Uterus (tissue), 3 donors: ENCODE measurements at regions not wholly inside any gene's neighbourhood (a gene's known extent, or its start where the extent isn't known, plus 50 kb on each side); places are given as distances from the start of the nearest gene placed in this dataset.
"Not testable (repeated sequence)": the region's sequence is repeated elsewhere in the genome, so short reads cannot be mapped to it uniquely, and the experiment has no call there.

Experiments used
- DNase-seq, 2 donors: peaks; one replicate each; pipeline ENCODE4 v3.0.0-alpha.2; 2019 to 2020
- H3K27ac ChIP-seq, 2 donors: fragments of 200-600 bp; sonication (generic); 1 replicate in 1 of 2; 2 replicates in 1 of 2; pipeline ENCODE4 v1.5.1; 2016 to 2018
- H3K27me3 ChIP-seq, 2 donors: fragments of 200-600 bp; sonication (generic); one replicate each; pipeline ENCODE4 v1.5.1; 2018 to 2019; ENCODE audit warnings: control low read depth in 1 of 2
- H3K36me3 ChIP-seq, 2 donors: fragments of 200-600 bp; sonication (generic); one replicate each; pipeline ENCODE4 v1.5.1; 2019; ENCODE audit warnings: control low read depth in 1 of 2
- H3K4me1 ChIP-seq, 2 donors: fragments of 200-600 bp; sonication (generic); one replicate each; pipeline ENCODE4 v1.5.1; 2018 to 2019; ENCODE audit warnings: control low read depth in 1 of 2
- H3K4me3 ChIP-seq, 2 donors: fragments of 200-600 bp; sonication (generic); 1 replicate in 1 of 2; 2 replicates in 1 of 2; pipeline ENCODE4 v1.5.1; 2018 to 2019; ENCODE audit warnings: mild to moderate bottlenecking in 1 of 2
- H3K9me3 ChIP-seq, 2 donors: fragments of 200-600 bp; sonication (generic); one replicate each; pipeline ENCODE4 v1.5.1; 2019; ENCODE audit warnings: control low read depth in 1 of 2
- CTCF ChIP-seq, 4 experiments: fragments of 200-600 bp in 2 of 4; fragments of 450-650 bp in 2 of 4; sonication (generic) in 2 of 4; IDR thresholded peaks; one replicate each; pipeline ENCODE4 v1.5.1; 2016 to 2019; ENCODE audit warnings: antibody characterized with exemption in 4 of 4, mild to moderate bottlenecking in 2 of 4, moderate library complexity in 1 of 4
- POLR2A ChIP-seq, 2 donors: fragments of 450-650 bp; IDR thresholded peaks; one replicate each; pipeline ENCODE4 v1.6.1; 2016; ENCODE audit warnings: antibody characterized with exemption in 2 of 2, mild to moderate bottlenecking in 1 of 2, moderate library complexity in 1 of 2
- intact Hi-C: fragments of 100-400 bp; cut with DNase I; formaldehyde crosslinking; loops from one replicate; pipeline ENCODE4 v1.15.1; 2023; ENCODE audit warnings: low total_unique reads
- donor health status: DM: yes; HTN: yes; CAD: no.

DNA sequence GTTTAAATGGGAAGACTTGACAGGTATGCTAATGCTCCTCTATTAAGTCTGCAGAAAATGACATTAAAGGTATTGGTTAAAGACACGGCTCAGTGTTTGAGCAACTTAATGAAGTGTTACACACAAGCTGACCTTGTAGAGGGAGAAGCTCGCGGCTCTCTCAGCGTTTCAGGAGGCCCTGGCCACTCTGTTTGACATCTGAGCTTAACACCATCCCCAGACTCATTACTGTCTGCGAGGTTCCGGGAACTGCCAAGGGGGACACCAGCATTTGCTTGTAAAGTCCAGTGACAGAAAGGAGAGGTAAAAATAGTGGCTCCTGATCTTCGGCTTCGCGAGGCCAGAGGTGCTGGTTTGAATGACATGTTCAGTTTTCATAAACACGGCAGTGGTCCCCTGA lies 540.7 kb upstream of the CADM1 start:
- no peaks in the 10 kb centered on the region for H3K27me3 ChIP-seq
- no peak overlapping the region for H3K27ac ChIP-seq
- intact Hi-C loops = no loop called here
- H3K9me3 ChIP-seq = no peaks in the 10 kb centered on the region
- no peak for DNase-seq
- H3K4me3 ChIP-seq = no peak overlapping the region
- no peaks in the 10 kb centered on the region for H3K36me3 ChIP-seq
- no peaks in the 10 kb centered on the region for H3K4me1 ChIP-seq
- TF ChIP-seq POLR2A (IDR thresholded peaks at IDR 0.05) (no peak), CTCF (IDR thresholded peaks at IDR 0.05) (no peak)

DNA sequence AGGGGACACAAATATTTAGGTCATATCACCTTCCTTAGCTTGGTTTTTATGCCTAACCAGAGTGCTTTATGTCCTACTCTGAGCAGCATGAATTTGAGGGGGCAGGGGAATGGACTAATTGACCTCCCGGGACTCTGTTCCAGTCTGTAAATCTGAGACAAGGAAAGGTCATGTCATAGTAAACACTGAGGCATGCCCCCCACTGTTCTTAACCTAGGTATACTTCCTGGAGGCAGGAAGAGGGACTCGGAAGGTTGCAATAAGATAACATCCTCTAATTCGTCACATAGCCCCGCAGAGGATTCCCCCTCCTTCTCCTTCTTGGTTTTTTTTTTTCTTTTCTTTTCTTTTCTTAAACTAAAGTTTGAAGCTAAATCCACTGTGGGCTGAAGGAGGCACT lies 540.3 kb upstream of the CADM1 start:
- no peak overlapping the region for H3K4me3 ChIP-seq
- no peak overlapping the region for H3K27ac ChIP-seq
- TF ChIP-seq POLR2A (IDR thresholded peaks at IDR 0.05) = no peak
- TF ChIP-seq CTCF (IDR thresholded peaks at IDR 0.05) = no peak
- H3K9me3 ChIP-seq = no peaks in the 10 kb centered on the region
- no peaks in the 10 kb centered on the region for H3K36me3 ChIP-seq
- no peaks in the 10 kb centered on the region for H3K27me3 ChIP-seq
- intact Hi-C loops = no loop called here
- no peak for DNase-seq
- H3K4me1 ChIP-seq = no peaks in the 10 kb centered on the region

- Histone ChIP-seq H3K9me3 (no peaks in the 10 kb centered on the region), H3K27me3 (no peaks in the 10 kb centered on the region), H3K4me1 (no peaks in the 10 kb centered on the region), H3K4me3 (no peak overlapping the region), H3K27ac (no peak overlapping the region), H3K36me3 (no peaks in the 10 kb centered on the region)
- TF ChIP-seq CTCF (IDR thresholded peaks at IDR 0.05) = no peak
- no peak for TF ChIP-seq POLR2A (IDR thresholded peaks at IDR 0.05)
- no peak for DNase-seq
- intact Hi-C loops = no loop called here
Measured at GRCh38 chr11:116043857-116044256, 539.6 kb upstream of the CADM1 start.

GRCh38 chr11:116043059-116043458 lies 538.8 kb upstream of the CADM1 start:
- H3K4me3 ChIP-seq, DNase-seq, H3K9me3 ChIP-seq, H3K36me3 ChIP-seq, H3K27me3 ChIP-seq, H3K4me1 ChIP-seq, intact Hi-C loops, H3K27ac ChIP-seq: not testable (repeated sequence)

- Histone ChIP-seq H3K4me3 (no peak overlapping the region), H3K4me1 (no peaks in the 10 kb centered on the region), H3K9me3 (no peaks in the 10 kb centered on the region), H3K27me3 (no peaks in the 10 kb centered on the region), H3K27ac (no peak overlapping the region), H3K36me3 (no peaks in the 10 kb centered on the region)
- intact Hi-C loops = no loop called here
- no peak for DNase-seq
- no peak for TF ChIP-seq POLR2A (IDR thresholded peaks at IDR 0.05)
- no peak for TF ChIP-seq CTCF (IDR thresholded peaks at IDR 0.05)
Measured at GRCh38 chr11:116042146-116042545, 537.9 kb upstream of the CADM1 start.

DNA sequence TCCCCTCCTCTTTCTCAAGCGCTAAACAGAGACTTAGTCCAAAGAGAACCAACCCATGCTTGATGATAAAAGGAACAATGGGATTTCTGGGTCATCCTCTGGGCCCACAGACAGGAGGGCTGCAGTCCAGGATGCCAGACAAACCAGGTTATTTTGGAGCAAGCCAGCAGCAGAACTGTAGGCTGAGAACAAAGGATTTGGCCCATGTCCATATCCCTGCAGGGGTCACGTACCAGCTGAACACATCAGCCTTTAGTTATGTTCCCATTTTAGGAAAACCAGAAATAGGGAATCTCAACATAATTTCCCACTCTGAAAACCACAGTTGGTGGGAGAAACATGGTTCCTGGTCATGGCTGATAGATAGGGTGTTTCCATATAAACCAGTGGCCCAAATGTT lies 533.6 kb upstream of the CADM1 start:
- H3K9me3 ChIP-seq = no peaks in the 10 kb centered on the region
- no peak for DNase-seq
- H3K36me3 ChIP-seq = no peaks in the 10 kb centered on the region
- H3K4me3 ChIP-seq = no peak overlapping the region
- H3K27me3 ChIP-seq = no peaks in the 10 kb centered on the region
- intact Hi-C loops = no loop called here
- no peaks in the 10 kb centered on the region for H3K4me1 ChIP-seq
- TF ChIP-seq POLR2A (IDR thresholded peaks at IDR 0.05) (no peak), CTCF (IDR thresholded peaks at IDR 0.05) (no peak)
- no peak overlapping the region for H3K27ac ChIP-seq
